ENCODE measurements at regions not wholly inside any gene's neighbourhood (a gene's known extent, or its start where the extent isn't known, plus 50 kb on each side); places are given as distances from the start of the nearest gene placed in this dataset.

- no peak overlapping the region for H3K27ac ChIP-seq
- intact Hi-C loops (cut with DNase I; ENCODE audit: low total_unique reads): no loop called here
Observed at GRCh38 chr3:83670416-83670815, 1288.4 kb upstream of the CADM2 start.

GRCh38 chr3:83683937-83684598, 1274.7 kb upstream of the CADM2 start:
- no peaks in the 10 kb centered on the region for H3K4me1 ChIP-seq
- H3K27ac ChIP-seq: no peak overlapping the region
- no peak overlapping the region for H3K4me3 ChIP-seq
- intact Hi-C loops (cut with DNase I; ENCODE audit: low total_unique reads): no loop called here
- 62 to 63% methylated on average over 4 of the region's 4 CpGs for WGBS, 2 donors
- H3K27me3 ChIP-seq: no peaks in the 10 kb centered on the region
- no peaks in the 10 kb centered on the region for H3K36me3 ChIP-seq (ENCODE audit: low read depth, missing control alignments)
- DNase-seq: no peak
- no peak for TF ChIP-seq CTCF (IDR thresholded peaks at IDR 0.05)
- TF ChIP-seq POLR2A (IDR thresholded peaks at IDR 0.05): no peak
- H3K9me3 ChIP-seq: no peaks in the 10 kb centered on the region

More at GRCh38 chr3:83670416-83670815, 1288.4 kb upstream of the CADM2 start:
- TF ChIP-seq POLR2A (IDR thresholded peaks at IDR 0.05): no peak
- H3K9me3 ChIP-seq: no peaks in the 10 kb centered on the region
- no peaks in the 10 kb centered on the region for H3K4me1 ChIP-seq
- H3K4me3 ChIP-seq: no peak overlapping the region
- H3K27me3 ChIP-seq: no peaks in the 10 kb centered on the region
- 80 to 96% methylated on average over 1 of the region's 1 CpG for WGBS, 2 donors
- no peak for DNase-seq
- H3K36me3 ChIP-seq (ENCODE audit: low read depth, missing control alignments): no peaks in the 10 kb centered on the region

- Histone ChIP-seq H3K27ac (no peak overlapping the region), H3K36me3 (ENCODE audit: low read depth, missing control alignments) (no peaks in the 10 kb centered on the region), H3K27me3 (no peaks in the 10 kb centered on the region), H3K9me3 (no peaks in the 10 kb centered on the region), H3K4me3 (no peak overlapping the region), H3K4me1 (no peaks in the 10 kb centered on the region)
- no peak for DNase-seq
- no peak for TF ChIP-seq POLR2A (IDR thresholded peaks at IDR 0.05)
- intact Hi-C loops (cut with DNase I; ENCODE audit: low total_unique reads): no loop called here
- 59 to 64% methylated on average over 1 of the region's 1 CpG for WGBS, 2 donors
Observed at GRCh38 chr3:83706669-83707068, 1252.1 kb upstream of the CADM2 start.

GRCh38 chr3:83715307-83715706, 1243.5 kb upstream of the CADM2 start:
- 27 to 41% methylated on average over 5 of the region's 5 CpGs for WGBS, 2 donors
- no peaks in the 10 kb centered on the region for H3K9me3 ChIP-seq

GRCh38 chr3:83729576-83729975, 1229.2 kb upstream of the CADM2 start:
- Histone ChIP-seq H3K4me3 (no peak overlapping the region), H3K9me3 (no peaks in the 10 kb centered on the region), H3K27me3 (no peaks in the 10 kb centered on the region), H3K36me3 (ENCODE audit: low read depth, missing control alignments) (no peaks in the 10 kb centered on the region), H3K27ac (no peak overlapping the region), H3K4me1 (no peaks in the 10 kb centered on the region)
- DNase-seq: no peak
- WGBS, 2 donors: 85% methylated on average over 1 of the region's 1 CpG
- intact Hi-C loops (cut with DNase I; ENCODE audit: low total_unique reads): no loop called here
- no peak for TF ChIP-seq CTCF (IDR thresholded peaks at IDR 0.05)

More at GRCh38 chr3:83715307-83715706, 1243.5 kb upstream of the CADM2 start:
- H3K27me3 ChIP-seq: no peaks in the 10 kb centered on the region
- H3K36me3 ChIP-seq (ENCODE audit: low read depth, missing control alignments): no peaks in the 10 kb centered on the region
- no peak overlapping the region for H3K27ac ChIP-seq
- TF ChIP-seq POLR2A (IDR thresholded peaks at IDR 0.05) (no peak), CTCF (IDR thresholded peaks at IDR 0.05) (no peak)
- H3K4me3 ChIP-seq: no peak overlapping the region
- intact Hi-C loops (cut with DNase I; ENCODE audit: low total_unique reads): no loop called here
- no peak for DNase-seq
- H3K4me1 ChIP-seq: no peaks in the 10 kb centered on the region

- H3K36me3 ChIP-seq (ENCODE audit: low read depth, missing control alignments): no peaks in the 10 kb centered on the region
- no peak overlapping the region for H3K4me3 ChIP-seq
- H3K9me3 ChIP-seq: no peaks in the 10 kb centered on the region
- 63 to 65% methylated on average over 4 of the region's 4 CpGs for WGBS, 2 donors
- H3K27me3 ChIP-seq: no peaks in the 10 kb centered on the region
- H3K27ac ChIP-seq: no peak overlapping the region
- DNase-seq: no peak
- intact Hi-C loops (cut with DNase I; ENCODE audit: low total_unique reads): no loop called here
- no peak for TF ChIP-seq CTCF (IDR thresholded peaks at IDR 0.05)
- no peak for TF ChIP-seq POLR2A (IDR thresholded peaks at IDR 0.05)
- H3K4me1 ChIP-seq: no peaks in the 10 kb centered on the region
Observed at GRCh38 chr3:83734656-83735055, 1224.1 kb upstream of the CADM2 start.

All from testis (tissue), 2 donors.